ENCODE measurements at regions not wholly inside any gene's neighbourhood (a gene's known extent, or its start where the extent isn't known, plus 50 kb on each side); places are given as distances from the start of the nearest gene placed in this dataset.
"Not testable (repeated sequence)": the region's sequence is repeated elsewhere in the genome, so short reads cannot be mapped to it uniquely, and the experiment has no call there.

DNA sequence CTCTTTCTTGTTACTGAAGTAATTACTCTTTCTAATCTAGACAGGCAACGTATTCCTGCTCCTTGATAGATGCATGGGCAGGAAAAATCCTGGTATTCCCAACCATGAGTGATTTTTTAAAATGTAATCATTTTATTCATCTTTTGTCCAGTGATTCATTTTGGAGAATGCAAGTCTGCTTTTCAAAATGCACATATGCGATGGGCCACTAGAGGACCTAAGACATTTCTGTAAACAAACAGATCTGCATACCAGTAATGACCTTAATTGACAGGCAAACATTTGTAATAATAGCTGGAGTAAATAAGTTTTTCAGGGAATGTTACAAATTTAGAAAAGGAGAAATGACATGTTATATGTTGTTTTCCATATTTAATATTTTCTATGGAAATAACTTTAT, 1167.6 kb downstream of the JRKL start:
- H2AFZ ChIP-seq (ENCODE audit: low read length), result no peak overlapping the region
- intact Hi-C loops (cut with micrococcal nuclease), result no loop called here
- H3K9me2 ChIP-seq (replicated peaks; ENCODE audit: low read length), result no peaks in the 10 kb centered on the region
- ATAC-seq (no peak), DNase-seq (peak; percentile 13)
- H3K9ac ChIP-seq (ENCODE audit: low read length), result no peak overlapping the region
- no peak for TF ChIP-seq EZH2 (IDR thresholded peaks at IDR 0.05; ENCODE audit: low read length, unreplicated experiment)
- TF ChIP-seq, protein P1, sequence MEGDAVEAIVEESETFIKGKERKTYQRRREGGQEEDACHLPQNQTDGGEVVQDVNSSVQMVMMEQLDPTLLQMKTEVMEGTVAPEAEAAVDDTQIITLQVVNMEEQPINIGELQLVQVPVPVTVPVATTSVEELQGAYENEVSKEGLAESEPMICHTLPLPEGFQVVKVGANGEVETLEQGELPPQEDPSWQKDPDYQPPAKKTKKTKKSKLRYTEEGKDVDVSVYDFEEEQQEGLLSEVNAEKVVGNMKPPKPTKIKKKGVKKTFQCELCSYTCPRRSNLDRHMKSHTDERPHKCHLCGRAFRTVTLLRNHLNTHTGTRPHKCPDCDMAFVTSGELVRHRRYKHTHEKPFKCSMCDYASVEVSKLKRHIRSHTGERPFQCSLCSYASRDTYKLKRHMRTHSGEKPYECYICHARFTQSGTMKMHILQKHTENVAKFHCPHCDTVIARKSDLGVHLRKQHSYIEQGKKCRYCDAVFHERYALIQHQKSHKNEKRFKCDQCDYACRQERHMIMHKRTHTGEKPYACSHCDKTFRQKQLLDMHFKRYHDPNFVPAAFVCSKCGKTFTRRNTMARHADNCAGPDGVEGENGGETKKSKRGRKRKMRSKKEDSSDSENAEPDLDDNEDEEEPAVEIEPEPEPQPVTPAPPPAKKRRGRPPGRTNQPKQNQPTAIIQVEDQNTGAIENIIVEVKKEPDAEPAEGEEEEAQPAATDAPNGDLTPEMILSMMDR (conservative IDR thresholded peaks at IDR 0.05; ENCODE audit: low read depth, low read length), result peak; percentile 50; the same call in 1 of the 2 replicates
- TF ChIP-seq EZH2phosphoT487 (IDR thresholded peaks at IDR 0.05; ENCODE audit: borderline replicate concordance, low read length), result no peak
- no peaks in the 10 kb centered on the region for H4K20me1 ChIP-seq (ENCODE audit: low read length)
- no peak overlapping the region for H3K27ac ChIP-seq (ENCODE audit: low read length)
- H3K4me3 ChIP-seq (ENCODE audit: low read length), result no peak overlapping the region
- no peaks in the 10 kb centered on the region for H3K4me1 ChIP-seq (ENCODE audit: insufficient read depth, low read length)
- no peaks in the 10 kb centered on the region for H3K79me2 ChIP-seq (ENCODE audit: low read length)
- POLR2A ChIA-PET (ENCODE audit: unreplicated experiment), result no interaction called here
- 0 out of 2 replicates have a peak, but pooled peaks cover 5% of the 10 kb centered on the region for H3K9me3 ChIP-seq (ENCODE audit: low read length)
- H3K36me3 ChIP-seq (ENCODE audit: low read depth, low read length), result no peaks in the 10 kb centered on the region
- no peaks in the 10 kb centered on the region for H3K27me3 ChIP-seq (ENCODE audit: low read length)
- BruUV-seq (replicated peaks), result no TSS peak
- CTCF ChIA-PET, result no interaction called here
- no peak overlapping the region for H3K4me2 ChIP-seq (ENCODE audit: low read length)
- no peaks in the 10 kb centered on the region for H3F3A ChIP-seq (ENCODE audit: low read length, unreplicated experiment)

DNA sequence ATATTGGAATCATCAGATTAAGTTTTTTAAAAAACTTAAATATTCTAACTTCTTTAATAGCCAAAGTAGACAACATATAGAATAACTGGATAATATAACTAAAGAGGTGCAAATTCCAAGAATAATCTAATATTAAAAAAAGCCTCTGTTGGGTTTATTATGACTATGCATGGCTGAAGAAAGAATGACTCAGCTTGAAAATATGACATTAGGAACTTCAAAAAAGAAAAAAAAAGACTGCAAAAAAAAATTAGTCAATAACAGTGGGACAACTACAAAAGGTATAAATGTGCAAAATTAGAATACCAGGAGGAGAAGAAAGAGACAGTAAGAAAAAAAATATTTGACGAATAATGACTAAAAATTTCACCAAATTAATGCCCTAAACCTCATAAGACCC, 1178.0 kb downstream of the JRKL start:
- Histone ChIP-seq H3K9ac (ENCODE audit: low read length) (no peak overlapping the region), H3K27me3 (ENCODE audit: low read length) (no peaks in the 10 kb centered on the region), H3K9me2 (replicated peaks; ENCODE audit: low read length) (no peaks in the 10 kb centered on the region), H3K4me3 (ENCODE audit: low read length) (no peak overlapping the region), H3K4me1 (ENCODE audit: insufficient read depth, low read length) (no peaks in the 10 kb centered on the region), H2AFZ (ENCODE audit: low read length) (no peak overlapping the region), H3K36me3 (ENCODE audit: low read depth, low read length) (no peaks in the 10 kb centered on the region), H4K20me1 (ENCODE audit: low read length) (no peaks in the 10 kb centered on the region), H3K79me2 (ENCODE audit: low read length) (no peaks in the 10 kb centered on the region), H3K4me2 (ENCODE audit: low read length) (no peak overlapping the region), H3K9me3 (ENCODE audit: low read length) (no peaks in the 10 kb centered on the region; the same call in 1 of the 2 replicates), H3F3A (ENCODE audit: low read length, unreplicated experiment) (no peaks in the 10 kb centered on the region), H3K27ac (ENCODE audit: low read length) (no peak overlapping the region)
- ChIA-PET POLR2A (ENCODE audit: unreplicated experiment) (no interaction called here), CTCF (no interaction called here)
- no TSS peak for BruUV-seq (replicated peaks)
- no peak for ATAC-seq
- intact Hi-C loops (cut with micrococcal nuclease), result no loop called here
- no peak for DNase-seq
- TF ChIP-seq EZH2phosphoT487 (IDR thresholded peaks at IDR 0.05; ENCODE audit: borderline replicate concordance, low read length) (no peak), EZH2 (IDR thresholded peaks at IDR 0.05; ENCODE audit: low read length, unreplicated experiment) (no peak)
- TF ChIP-seq, protein P1 (conservative IDR thresholded peaks at IDR 0.05; ENCODE audit: low read depth, low read length), result no peak

DNA sequence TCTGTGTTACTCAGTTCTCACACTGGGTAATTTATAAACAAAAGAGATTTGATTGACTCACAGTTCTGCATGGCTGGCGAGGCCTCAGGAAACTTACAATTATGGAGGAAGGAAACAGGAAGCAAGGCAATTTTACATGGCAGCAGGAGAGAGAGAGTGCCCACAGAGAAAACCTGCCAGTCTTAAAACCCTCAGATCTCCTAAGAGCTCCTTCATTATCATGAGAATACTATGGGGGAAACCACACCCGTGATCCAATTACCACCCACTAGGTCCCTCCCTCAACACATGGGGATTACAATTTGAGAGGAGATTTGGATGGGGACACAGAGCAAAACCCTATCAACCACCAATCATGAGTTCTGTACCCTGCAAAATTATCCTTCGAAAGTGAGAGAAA, 1180.8 kb downstream of the JRKL start:
- Histone ChIP-seq H3K4me3 (ENCODE audit: low read length) (no peak overlapping the region), H3K4me2 (ENCODE audit: low read length) (no peak overlapping the region), H3K79me2 (ENCODE audit: low read length) (no peaks in the 10 kb centered on the region), H3K9me2 (replicated peaks; ENCODE audit: low read length) (no peaks in the 10 kb centered on the region), H3K36me3 (ENCODE audit: low read depth, low read length) (no peaks in the 10 kb centered on the region), H3F3A (ENCODE audit: low read length, unreplicated experiment) (no peaks in the 10 kb centered on the region), H4K20me1 (ENCODE audit: low read length) (no peaks in the 10 kb centered on the region), H3K9ac (ENCODE audit: low read length) (no peak overlapping the region), H2AFZ (ENCODE audit: low read length) (no peak overlapping the region), H3K4me1 (ENCODE audit: insufficient read depth, low read length) (no peaks in the 10 kb centered on the region), H3K27me3 (ENCODE audit: low read length) (no peaks in the 10 kb centered on the region), H3K27ac (ENCODE audit: low read length) (no peak overlapping the region), H3K9me3 (ENCODE audit: low read length) (no peaks in the 10 kb centered on the region; the same call in 1 of the 2 replicates)
- intact Hi-C loops (cut with micrococcal nuclease), result no loop called here
- CTCF ChIA-PET, result no interaction called here
- DNase-seq, result no peak
- BruUV-seq (replicated peaks), result no TSS peak
- TF ChIP-seq EZH2 (IDR thresholded peaks at IDR 0.05; ENCODE audit: low read length, unreplicated experiment), result no peak
- TF ChIP-seq, protein P1 (conservative IDR thresholded peaks at IDR 0.05; ENCODE audit: low read depth, low read length), result no peak
- TF ChIP-seq EZH2phosphoT487 (IDR thresholded peaks at IDR 0.05; ENCODE audit: borderline replicate concordance, low read length), result no peak
- POLR2A ChIA-PET (ENCODE audit: unreplicated experiment), result no interaction called here
- ATAC-seq, result no peak

DNA sequence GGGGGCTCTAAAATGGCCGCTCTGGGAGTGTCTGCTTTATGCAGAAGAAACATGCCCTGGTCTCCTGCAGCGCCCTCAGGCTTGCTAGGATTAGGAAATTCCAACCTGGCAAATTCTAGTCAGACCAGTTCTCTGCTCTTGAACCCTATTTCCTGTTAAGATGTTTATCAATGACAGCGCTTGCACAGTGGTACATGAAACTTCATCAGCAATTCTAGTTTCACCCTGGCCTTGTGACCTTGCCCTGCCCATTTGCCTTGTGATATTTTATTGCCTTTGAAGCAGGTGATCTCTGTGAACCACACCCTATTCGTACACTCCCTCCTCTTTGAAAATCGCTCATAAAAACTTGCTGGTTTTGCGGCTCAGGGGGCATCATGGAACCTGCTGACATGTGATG, 1184.0 kb downstream of the JRKL start:
- intact Hi-C loops (cut with micrococcal nuclease); H3K4me1 ChIP-seq (ENCODE audit: insufficient read depth, low read length); H3K79me2 ChIP-seq (ENCODE audit: low read length); H3K9me2 ChIP-seq (replicated peaks; ENCODE audit: low read length); H3K27me3 ChIP-seq (ENCODE audit: low read length); H4K20me1 ChIP-seq (ENCODE audit: low read length); BruUV-seq (replicated peaks); POLR2A ChIA-PET (ENCODE audit: unreplicated experiment); CTCF ChIA-PET; H3K4me3 ChIP-seq (ENCODE audit: low read length); H3K9ac ChIP-seq (ENCODE audit: low read length); H3K9me3 ChIP-seq (ENCODE audit: low read length); H2AFZ ChIP-seq (ENCODE audit: low read length); ATAC-seq; H3K4me2 ChIP-seq (ENCODE audit: low read length); H3K36me3 ChIP-seq (ENCODE audit: low read depth, low read length); H3F3A ChIP-seq (ENCODE audit: low read length, unreplicated experiment); H3K27ac ChIP-seq (ENCODE audit: low read length): not testable (repeated sequence)
- DNase-seq, result peak; percentile 14
